HG03066 (cell line): ENCODE measurements at regions not wholly inside any gene's neighbourhood (a gene's known extent, or its start where the extent isn't known, plus 50 kb on each side); places are given as distances from the start of the nearest gene placed in this dataset.
A peak's percentile ranks its signal among the peaks of the same experiment; 100 is the strongest.

Source experiments
- ATAC-seq: cut with Tn5 transposase; IDR thresholded peaks from one replicate; pipeline ENCODE4 v1.9.1; 2021; ENCODE audit warnings: low read depth; ENCODE audit not compliant: unreplicated experiment

GRCh38 chr9:94159069-94159939 is 75.0 kb downstream of the PTPDC1 start:
- no peak for ATAC-seq

GRCh38 chr9:94160594-94161501 is 76.6 kb downstream of the PTPDC1 start:
- ATAC-seq, result no peak

GRCh38 chr9:94161673-94162072 is 77.4 kb downstream of the PTPDC1 start:
- no peak for ATAC-seq

- no peak for ATAC-seq
These were observed 80.7 kb downstream of the PTPDC1 start for GRCh38 chr9:94164806-94165549.

GRCh38 chr9:94165592-94166235 is 81.5 kb downstream of the PTPDC1 start:
- ATAC-seq, result peak; percentile 87

GRCh38 chr9:94166236-94166975 is 82.1 kb downstream of the PTPDC1 start:
- ATAC-seq, result peak; percentile 60

GRCh38 chr9:94166976-94167346 is 82.7 kb downstream of the PTPDC1 start:
- no peak for ATAC-seq

GRCh38 chr9:94167376-94167890 is 83.2 kb downstream of the PTPDC1 start:
- ATAC-seq, result no peak

- no peak for ATAC-seq
These were observed 84.1 kb downstream of the PTPDC1 start for GRCh38 chr9:94168203-94169000.

GRCh38 chr9:94169968-94170367 is 85.7 kb downstream of the PTPDC1 start:
- ATAC-seq, result no peak

- ATAC-seq, result no peak
These were observed 85.5 kb upstream of the ZNF169 start for GRCh38 chr9:94173632-94174031.

- ATAC-seq, result no peak
These were observed 84.9 kb upstream of the ZNF169 start for GRCh38 chr9:94174164-94174563.

- ATAC-seq, result no peak
These were observed 83.4 kb upstream of the ZNF169 start for GRCh38 chr9:94175669-94176068.

GRCh38 chr9:94176608-94177007 is 82.5 kb upstream of the ZNF169 start:
- ATAC-seq, result no peak

- peak; percentile 49 for ATAC-seq
These were observed 80.2 kb upstream of the ZNF169 start for GRCh38 chr9:94178927-94179326.

GRCh38 chr9:94181408-94182181 is 77.5 kb upstream of the ZNF169 start:
- ATAC-seq, result no peak

- no peak for ATAC-seq
These were observed 76.6 kb upstream of the ZNF169 start for GRCh38 chr9:94182532-94182931.
